HG03135 (cell line): ENCODE measurements at regions not wholly inside any gene's neighbourhood (a gene's known extent, or its start where the extent isn't known, plus 50 kb on each side); places are given as distances from the start of the nearest gene placed in this dataset.
"Not testable (repeated sequence)": the region's sequence is repeated elsewhere in the genome, so short reads cannot be mapped to it uniquely, and the experiment has no call there.

ENCODE experiments used
- ATAC-seq: cut with Tn5 transposase; IDR thresholded peaks from one replicate; pipeline ENCODE4 v1.9.1; 2021; ENCODE audit warnings: mild to moderate bottlenecking, moderate library complexity; ENCODE audit not compliant: unreplicated experiment

DNA sequence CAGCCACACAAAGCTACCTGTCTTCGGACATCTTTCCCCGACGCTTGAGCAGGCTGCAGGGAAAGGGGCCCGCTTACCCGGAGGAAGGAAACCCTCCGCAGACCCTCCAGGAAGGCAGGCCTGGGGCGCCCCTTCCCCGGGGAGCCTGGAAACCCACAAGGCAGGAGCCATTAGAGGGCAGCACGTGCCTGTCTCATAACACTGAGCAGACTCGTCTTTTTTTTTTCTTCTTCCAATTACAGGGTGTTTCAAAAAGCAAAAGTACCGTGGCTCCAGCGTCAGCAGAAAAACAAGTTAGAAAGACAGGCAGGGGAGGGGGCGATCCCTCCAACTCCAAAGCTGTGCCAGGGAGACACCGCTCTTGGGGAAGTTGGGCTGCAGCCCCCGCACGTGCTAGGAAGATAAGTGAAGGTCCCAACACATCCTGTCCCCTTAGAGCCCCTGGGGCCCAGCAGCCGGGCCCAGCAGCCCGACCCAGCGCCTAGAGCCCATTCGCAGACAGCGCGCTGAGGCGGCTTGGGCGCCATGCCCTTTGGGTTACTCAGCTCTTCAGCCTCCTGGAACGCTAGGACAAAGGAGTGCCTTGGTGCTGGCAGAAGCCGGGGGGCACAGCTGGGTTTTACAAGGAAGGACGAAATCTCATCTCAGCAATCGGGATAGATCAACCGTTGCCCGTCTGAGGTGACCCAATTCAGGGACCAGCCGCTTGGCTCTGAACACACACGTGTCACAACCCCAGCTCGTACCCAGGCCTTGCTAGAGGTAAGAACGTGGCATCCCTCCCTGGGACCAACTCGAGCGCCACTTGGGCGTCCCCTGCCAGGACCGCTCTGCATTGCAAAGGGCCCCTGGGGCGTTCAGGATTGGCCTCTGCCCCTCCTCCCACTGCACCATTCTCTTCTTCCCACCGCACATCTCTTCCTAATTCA lies 136.3 kb downstream of the LY86 start:
- no peak for ATAC-seq

DNA sequence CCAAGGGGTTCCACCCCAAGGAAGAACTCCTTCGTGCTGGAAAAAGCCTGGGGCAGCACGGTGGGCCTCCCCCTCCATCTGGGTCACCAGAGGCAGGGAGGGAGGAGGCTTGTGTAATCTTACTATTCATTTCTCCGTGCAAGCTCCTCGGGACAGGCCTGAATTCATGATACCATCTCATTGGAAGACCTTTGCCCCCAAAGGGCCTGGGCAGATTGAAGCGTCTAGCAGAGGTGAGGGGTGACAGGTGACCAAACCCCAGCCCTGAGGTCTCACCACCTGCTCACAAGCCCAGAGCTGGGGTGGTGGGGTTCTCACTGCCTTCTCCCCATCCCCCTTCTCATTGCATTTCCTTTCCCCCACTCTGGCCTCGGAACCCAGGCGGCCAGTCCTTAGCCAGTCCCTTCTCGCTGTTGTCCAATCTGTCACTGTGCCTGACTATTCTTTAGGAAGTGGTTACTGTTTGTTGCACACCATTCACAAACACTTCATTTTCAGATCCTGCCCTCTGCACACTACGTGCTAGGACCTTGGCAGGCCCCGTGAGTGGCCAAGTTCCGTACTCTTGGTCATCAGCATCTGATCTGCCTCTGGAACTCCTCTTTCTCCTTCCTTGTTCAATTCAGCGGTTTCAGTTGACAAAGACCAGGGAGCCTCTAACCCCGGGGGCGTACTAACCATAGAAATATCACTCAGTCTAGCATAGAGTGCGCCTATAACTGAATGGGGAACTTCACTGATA lies 137.1 kb downstream of the LY86 start:
- no peak for ATAC-seq

DNA sequence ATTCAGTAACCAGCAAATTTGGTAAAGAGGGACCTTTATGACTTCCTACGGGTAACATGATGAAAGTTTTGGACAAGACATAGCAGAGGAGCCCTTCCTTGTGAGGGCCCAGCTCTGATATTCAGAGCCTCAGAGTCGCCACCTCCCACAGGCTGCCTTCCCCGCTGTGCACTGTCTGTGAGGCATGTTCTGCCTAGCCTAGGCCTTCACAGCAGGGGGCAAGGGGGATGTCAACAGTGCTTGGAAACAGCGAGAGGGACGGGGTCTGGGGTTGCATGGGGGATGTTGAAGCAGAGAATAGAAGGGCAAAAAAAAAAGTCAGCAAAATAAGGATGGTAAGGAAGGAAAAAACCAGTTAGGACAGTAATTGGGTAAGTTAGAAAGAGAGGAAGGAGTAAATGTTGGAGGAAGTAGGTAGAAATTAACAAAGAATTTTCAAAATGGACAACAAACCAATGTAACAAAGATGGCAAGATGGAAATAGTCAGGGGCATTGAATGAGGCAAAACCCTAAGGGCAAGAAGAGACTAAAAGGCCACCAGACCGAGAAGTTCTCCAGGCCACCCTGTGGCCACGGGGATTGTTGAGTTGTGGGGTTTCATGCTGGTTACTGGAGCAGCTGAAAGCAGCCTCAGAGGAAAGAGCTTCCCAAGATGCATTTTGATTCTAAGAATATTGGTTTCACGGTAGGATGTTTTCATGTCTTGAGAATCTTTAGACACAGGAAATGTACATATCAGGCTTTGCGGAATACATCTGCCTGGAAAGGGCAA lies 139.8 kb downstream of the LY86 start:
- no peak for ATAC-seq

DNA sequence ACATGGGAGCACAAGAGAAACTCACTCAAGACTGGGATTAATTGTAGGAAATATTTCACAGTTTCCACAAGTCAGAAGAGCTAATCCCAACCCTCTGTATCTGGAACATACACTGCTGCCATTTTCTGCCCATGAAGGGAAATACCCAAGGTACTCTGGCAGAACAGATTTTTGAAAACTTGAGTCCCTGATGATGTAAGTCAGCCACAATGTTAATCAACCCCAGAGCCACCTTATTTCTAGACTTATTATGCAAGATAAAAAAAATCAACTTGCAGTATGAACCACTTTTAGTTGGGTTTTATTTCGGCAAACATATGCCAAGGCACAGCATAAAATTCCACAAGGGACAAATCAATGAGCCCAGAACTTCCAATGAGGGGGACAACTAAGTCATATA lies 141.5 kb downstream of the LY86 start:
- ATAC-seq = no peak

DNA sequence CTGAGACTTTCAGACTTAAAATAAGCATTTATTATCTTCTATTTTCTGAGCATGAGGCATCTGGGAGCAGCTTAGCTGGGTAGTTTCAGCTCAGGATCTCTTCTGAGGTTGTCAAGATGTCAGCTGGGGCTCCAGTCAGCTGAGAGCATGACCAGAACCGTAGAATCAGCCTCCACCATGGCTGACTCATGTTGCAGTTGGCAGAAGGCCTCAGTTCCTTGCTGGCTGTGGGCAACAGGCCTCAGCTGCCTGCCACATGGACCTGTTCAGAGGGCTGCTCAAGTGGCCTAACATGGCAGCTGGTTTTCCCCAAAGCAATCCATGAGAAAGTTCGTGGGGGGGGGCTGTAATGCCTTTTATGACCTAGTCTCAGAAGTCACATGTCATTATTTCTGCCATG lies 142.3 kb downstream of the LY86 start:
- no peak for ATAC-seq

DNA sequence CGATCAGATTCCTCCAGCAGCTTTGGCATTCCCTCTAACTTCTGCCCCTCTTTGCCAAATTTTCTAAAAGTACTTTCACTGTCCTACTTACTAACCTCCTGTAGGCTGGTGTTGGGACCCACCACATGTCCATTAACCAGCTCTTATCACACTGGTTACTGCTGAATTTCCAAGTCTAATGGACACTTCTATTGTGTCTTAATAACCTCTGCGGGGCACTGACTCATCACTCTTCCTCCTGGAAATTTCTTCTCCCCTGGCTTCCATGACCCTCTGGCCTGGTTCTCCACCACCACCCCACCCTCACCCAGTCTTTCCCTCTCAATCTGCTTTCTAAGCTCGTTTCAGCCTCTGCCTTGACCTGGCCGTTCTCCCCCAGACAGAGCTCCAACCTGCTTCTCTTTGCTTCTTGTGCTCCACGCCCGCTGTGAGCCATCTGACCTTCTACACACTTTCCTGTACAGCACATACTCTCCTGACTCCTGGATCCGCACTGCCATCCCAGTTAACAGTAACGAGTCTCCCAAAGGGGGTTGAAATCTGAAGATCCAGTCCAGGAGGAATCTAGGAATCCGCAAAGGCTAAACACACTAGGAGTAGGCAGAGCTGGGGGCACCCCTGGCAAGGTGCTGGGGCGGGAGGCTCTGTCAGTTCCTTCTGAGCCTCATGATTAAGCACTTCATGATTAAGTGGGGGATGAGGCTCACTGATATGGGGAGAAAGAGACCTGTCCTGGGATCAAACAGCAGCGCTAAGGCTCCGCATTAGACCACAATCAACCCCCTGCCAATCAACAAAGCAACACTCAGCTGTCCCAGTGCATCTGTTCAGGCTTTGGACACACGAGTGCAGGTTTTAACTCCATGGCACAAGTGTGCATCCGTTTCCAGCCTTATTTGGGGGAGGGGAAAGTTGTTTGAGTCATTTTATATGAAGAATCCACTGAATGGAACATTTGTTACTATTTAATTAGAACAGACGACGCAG lies 146.3 kb downstream of the LY86 start:
- no peak for ATAC-seq

DNA sequence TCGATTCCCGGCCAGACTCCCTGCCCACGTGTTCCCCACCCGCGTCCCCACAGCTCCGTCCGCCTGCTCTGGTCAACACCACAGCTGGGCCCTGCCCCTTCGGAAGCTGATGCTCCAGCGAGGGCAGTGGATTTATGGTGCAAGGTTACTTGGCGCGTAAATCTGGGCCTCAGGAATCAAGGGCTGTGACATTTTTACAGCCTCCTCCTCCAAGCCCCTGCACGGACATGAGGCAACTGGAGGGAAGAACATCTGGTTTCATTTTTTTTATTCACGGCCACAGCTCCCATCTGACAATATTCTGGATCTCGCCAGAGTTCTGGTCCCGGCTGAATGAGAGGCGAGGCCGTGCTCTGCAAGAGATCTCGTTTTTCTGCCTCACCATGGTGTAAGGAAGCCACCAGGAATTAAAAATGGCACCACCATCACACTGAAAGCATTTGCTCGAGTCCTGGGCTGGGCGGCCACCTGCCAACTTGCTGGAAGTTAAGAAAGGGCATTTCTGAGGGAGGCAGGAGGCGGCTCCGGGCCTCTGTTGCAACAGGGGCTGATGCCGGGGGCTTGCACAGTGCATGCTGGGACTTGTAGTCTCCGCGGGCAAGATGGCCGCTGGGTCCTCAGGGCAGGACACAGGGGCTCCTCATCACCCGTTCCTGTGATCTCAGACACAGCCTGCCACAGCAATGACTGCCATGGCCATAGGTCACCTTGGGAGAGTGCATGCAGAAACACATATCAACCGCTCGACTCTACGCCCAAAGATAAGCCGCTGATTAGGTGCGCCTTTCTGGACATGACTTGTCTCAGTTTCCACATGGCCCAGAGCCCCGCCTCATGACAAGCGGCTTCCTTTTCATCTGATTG lies 148.5 kb downstream of the LY86 start:
- ATAC-seq = no peak

DNA sequence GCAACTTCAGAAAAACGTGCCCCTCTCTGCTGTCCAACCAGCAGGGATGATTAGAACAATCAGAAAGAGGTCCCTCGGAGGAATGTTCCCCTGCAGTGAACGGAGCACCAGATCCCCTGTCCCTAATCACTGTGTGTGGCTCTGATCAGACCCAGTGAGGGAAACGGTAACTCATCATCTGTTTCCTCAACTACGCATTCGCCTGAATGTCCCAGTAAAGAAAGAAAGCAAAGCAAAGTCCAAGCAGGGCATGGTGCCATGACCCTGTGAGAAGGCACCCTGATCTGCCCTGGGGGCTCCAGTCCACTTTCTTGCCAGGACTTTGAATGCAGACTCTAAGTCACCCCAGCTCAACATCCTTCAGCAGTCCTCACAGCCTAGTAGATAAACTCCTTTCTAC lies 149.2 kb downstream of the LY86 start:
- no peak for ATAC-seq

DNA sequence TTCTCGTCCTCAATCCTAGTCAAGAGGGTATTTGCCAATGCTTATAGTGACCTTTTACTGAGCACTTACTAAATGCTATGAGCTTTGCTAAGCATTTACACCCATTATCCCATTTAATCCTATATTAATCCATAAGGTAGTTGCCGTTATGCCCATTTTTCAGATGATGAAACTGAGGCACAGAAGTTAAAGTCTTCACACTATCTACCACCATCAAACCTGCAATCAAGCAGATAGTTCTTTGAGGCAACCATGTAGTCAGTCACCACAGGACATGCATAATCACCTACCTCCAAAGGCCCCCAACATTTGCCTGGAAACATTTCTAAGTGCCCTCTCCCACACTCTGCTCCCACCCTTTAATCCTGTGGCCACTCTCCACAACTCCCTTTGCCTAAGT lies 149.6 kb downstream of the LY86 start:
- no peak for ATAC-seq

DNA sequence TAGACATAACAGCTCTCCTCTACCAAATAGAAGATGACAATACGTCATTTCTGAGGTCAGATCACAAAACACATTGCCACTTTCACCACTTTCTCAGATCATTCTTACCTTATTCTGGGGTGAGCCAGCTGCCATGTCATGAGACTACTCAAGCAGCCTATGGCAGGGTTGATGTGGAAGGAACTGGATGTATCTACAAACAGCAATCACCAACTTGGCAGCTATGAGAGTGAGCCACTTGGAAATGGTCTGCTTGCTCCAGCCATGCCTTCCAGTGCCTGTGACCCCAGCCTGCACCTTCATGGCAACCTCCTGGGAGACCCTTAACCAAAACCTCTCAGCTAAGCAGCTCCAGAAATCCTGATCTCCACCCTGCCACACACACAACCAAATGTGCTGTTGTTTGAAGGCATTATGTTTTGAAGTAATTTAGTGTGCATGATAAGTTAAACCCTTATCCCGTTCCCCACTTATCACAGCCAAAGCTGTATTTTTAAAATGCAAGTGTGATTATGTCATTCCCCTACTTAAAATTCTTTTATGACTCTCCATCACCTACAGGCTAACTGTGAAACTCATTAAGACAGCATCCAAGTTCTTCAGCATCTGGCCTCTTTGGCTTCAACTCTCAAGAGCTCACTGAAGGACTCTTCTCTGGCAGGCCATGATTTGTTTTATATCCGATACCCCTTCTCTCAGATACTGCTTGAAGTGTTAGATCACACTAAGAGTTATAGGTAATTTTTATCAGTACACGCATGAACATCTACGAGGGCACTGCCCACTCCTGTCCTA lies 150.6 kb downstream of the LY86 start:
- no peak for ATAC-seq

DNA sequence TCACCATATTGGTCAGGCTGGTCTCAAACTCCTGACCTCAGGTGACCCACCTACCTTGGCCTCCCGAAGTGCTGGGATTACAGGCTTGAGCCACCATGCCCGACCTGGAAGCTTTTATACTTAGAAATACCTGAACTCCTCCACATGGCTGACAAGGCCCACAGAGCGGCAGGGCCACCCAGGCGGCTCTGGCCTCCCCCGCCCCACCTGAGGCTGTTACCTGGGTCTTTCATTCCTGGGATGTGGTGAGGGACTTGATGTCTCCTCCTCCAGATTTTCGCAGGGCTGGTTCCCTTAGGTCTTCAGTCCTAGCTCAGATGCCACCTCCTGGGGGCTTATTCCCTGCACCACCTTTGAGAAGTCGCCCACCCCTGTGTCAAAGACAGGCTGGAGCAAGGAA lies 152.1 kb downstream of the LY86 start:
- no peak for ATAC-seq

DNA sequence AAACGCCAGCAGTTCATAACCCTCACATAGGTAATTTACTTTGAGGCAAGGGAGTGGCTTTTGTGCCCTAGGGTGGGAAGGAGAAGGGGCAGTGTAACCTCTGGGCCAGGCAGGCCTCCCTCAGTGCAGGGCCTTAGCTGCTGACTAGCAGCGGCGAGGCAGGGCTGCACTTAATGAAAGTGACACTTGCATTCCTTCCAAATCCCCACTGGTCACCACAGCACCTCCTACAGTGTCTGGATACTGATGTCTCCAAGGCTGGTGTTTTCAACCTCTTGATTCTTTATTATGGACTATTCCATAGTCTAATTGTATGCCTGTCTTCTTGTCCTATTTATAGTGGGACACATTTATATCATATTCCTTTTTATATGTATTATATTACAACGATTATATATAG lies 152.7 kb downstream of the LY86 start:
- no peak for ATAC-seq

DNA sequence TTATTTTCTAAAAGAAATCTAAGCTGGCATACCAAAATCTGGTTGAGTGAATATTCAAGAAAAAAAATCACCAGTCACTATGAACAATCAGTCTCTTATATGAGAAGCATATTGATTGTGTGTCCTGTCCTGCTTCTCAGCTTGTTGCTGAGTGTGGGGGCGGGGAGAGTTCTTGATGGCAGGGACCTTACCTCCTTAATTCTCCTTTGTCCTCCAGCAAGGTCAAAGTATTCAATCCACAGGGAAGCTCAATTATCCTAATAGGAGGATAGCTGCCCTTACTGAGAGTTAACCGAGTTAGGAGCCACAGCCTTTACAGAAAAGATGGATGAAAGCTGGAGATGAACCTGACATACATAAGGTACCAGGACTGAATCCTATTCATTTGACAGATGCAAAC lies 154.0 kb downstream of the LY86 start:
- no peak for ATAC-seq

DNA sequence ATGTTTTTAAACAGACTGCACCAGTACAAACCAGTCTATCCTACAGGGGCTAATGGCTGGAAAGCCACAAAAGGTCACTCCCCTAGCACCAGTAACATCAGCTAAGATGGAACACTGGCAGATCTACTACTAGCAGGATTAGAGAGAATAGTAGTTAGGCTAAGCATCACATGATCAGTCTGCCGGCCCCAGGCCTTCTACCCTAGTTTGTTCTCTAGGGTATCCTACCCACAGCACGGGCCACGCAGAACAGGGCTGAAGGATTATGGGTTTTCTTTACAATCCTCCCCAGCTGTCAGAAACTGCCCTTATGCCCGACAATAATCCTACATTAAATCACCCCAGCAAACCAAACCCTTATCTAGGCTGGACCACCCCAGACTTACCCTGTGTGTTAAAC lies 156.0 kb downstream of the LY86 start:
- no peak for ATAC-seq

DNA sequence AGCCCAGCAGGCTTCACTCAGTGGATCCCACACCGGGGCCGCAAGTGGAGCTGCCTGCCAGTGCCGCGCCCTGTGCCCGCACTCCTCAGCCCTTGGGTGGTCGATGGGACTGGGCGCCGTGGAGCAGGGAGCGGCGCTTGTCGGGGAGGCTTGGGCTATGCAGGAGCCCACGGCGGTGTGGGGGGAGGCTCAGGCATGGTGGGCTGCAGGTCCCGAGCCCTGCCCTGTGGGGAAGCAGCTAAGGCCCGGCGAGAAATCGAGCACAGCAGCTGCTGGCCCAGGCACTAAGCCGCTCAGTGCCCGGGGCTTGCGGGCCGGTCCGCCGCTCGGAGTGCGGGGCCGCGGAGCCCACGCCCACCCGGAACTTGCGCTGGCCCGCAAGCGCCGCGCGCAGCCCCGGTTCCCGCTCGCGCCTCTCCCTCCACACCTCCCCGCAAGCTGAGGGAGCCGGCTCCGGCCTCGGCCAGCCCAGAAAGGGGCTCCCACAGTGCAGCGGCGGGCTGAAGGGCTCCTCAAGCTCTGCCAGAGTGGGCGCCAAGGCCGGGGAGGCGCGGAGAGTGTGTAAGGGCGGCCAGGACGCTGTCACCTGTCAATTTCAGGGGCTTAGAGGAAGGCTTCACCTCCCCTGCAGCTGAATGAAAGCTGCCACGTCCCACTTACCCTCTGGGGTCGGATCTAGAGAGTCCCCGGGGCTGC lies 157.3 kb downstream of the LY86 start:
- ATAC-seq = not testable (repeated sequence)

DNA sequence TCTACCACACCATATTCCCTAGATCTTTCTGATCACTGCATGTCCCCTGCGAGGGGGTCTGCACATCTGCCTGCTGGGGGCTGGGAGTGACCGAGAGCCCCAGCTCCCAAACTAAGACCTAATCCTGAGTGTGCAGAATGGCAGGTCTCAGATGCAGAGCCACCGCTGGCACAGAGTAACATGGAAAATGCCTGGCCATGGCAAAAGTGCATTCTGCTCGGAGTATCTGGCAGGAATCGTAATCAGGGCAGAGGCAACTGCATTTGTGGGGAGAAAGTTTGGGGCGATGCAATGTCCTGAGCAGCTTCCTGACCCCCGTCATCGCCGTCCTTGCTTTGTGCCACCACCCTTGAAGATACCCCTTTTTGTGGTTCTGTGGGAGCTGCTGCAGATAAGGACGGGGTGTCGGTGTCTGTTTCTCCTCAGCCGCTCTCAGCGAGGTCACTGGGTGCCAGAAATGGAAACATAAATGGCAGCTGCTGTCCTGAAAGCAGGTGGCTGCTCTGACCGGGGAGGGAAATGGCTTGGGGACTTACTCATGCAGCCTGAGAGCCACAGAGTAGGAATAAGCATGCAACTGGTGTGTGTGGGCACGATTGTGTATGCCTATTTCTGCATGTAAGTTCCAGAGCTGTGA lies 157.9 kb downstream of the LY86 start:
- no peak for ATAC-seq

DNA sequence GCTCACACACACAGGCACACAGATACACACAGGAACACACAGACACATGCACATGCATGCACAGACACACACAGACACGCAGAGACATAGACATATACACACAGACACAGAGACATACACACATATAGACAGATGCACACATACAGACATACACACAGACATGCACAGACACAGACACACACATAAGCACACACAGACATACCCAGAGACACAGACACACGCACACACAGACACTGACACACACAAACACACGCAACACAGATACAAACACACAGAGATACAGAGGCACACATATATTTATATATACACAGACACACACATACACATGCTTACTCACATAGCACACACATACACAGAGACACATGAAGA lies 158.4 kb downstream of the LY86 start:
- no peak for ATAC-seq

DNA sequence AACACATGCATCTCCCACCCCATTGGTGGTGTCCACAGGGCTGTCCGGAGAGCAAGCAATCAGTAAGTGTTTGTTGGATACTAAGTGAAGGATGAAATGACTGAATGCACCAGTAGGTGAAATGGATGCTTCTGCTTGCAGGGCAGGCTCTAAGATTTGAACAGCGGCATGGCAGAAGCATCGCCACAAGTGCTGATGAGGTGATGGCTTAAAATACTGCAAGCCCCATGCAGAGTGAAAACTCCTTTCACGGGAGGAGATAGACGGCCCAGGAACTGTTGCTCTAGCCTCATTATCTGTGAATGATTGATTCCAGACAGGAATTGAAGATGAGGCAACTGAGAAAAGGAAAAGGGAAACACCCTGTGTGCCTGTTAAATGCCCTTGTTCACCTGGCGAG lies 158.9 kb downstream of the LY86 start:
- no peak for ATAC-seq
